HepG2 (cell line): ENCODE measurements at regions not wholly inside any gene's neighbourhood (a gene's known extent, or its start where the extent isn't known, plus 50 kb on each side); places are given as distances from the start of the nearest gene placed in this dataset.

Source experiments
- ATAC-seq: fragments of 200-7000 bp; cut with Tn5 transposase; 3 replicates; pipeline ENCODE4 v1.9.1; 2020; ENCODE audit warnings: mild to moderate bottlenecking, moderate library complexity
- BruUV-seq: library from RNA; stranded (reverse); fragments of 400-500 nt; replicated peaks from 2 replicates; lab custom pipeline; 2021; lab: Mats Ljungman, UMichigan
- CTCF ChIA-PET: fragments of 300-600 bp; formaldehyde crosslinking; extraction: SDS; loops from one replicate; lab custom pipeline; 2021; ENCODE audit warnings: low total read pairs, inconsistent platforms, low intra/inter-chr PET ratio; lab: Yijun Ruan, JAX
- POLR2A ChIA-PET: fragments of 350-600 bp; sonication (Branson Sonifier 250); formaldehyde crosslinking; loops from one replicate; lab custom pipeline; 2020; ENCODE audit warnings: antibody characterized with exemption, inconsistent platforms; lab: Yijun Ruan, JAX
- DNase-seq: peaks from one replicate; pipeline ENCODE4 v3.0.0-alpha.2; 2015; ENCODE audit warnings: low spot score
- FAIRE-seq: peaks from 3 replicates; lab custom pipeline; 2011; peaks lifted over from hg19 to GRCh38; lab: Jason Lieb, UNC
- H2AFZ ChIP-seq: one replicate; pipeline ENCODE4 v1.6.1; 2011; ENCODE audit warnings: low read length, inconsistent platforms
- H3K27ac ChIP-seq: fragments of 300-600 bp; 3 replicates; pipeline ENCODE4 v1.8.0; 2011; ENCODE audit warnings: mixed run types, mild to moderate bottlenecking, mixed read lengths, low read length, inconsistent platforms; ENCODE audit not compliant: insufficient read depth; ENCODE audit errors: extremely low read length
- H3K27me3 ChIP-seq, 2 experiments: fragments of 200-600 bp in 1 of 2; 2 replicates in 1 of 2; 3 replicates in 1 of 2; pipeline versions ENCODE4 v1.6.0 to v1.8.0; 2011; ENCODE audit warnings: low read length in 2 of 2, mild to moderate bottlenecking in 2 of 2, moderate library complexity in 2 of 2, inconsistent platforms in 1 of 2; ENCODE audit not compliant: insufficient read depth in 2 of 2, control insufficient read depth in 1 of 2
- H3K36me3 ChIP-seq, 2 experiments: fragments of 200-600 bp in 1 of 2; replicated peaks in 1 of 2; 2 replicates in 1 of 2; 3 replicates in 1 of 2; pipeline versions ENCODE4 v1.5.1 to v1.8.0; 2011; ENCODE audit warnings: low read length in 2 of 2, inconsistent platforms in 1 of 2; ENCODE audit not compliant: insufficient read depth in 2 of 2, control insufficient read depth in 1 of 2
- H3K4me1 ChIP-seq: 2 replicates; pipeline ENCODE4 v1.5.1; 2012; ENCODE audit warnings: low read length, inconsistent platforms; ENCODE audit not compliant: insufficient read depth
- H3K4me2 ChIP-seq: 2 replicates; pipeline ENCODE4 v1.6.0; 2011; ENCODE audit warnings: low read depth, low read length, inconsistent platforms
- H3K4me3 ChIP-seq, 3 experiments: fragments of 200-600 bp in 1 of 3; sonication (generic), shearing (Covaris generic) in 1 of 3; replicated peaks in 1 of 3; 2 replicates each; pipeline ENCODE4 v1.5.1; 2011 to 2016; ENCODE audit warnings: low read length in 3 of 3, inconsistent platforms in 2 of 3, low read depth in 2 of 3, mild to moderate bottlenecking in 2 of 3, control low read depth in 1 of 3, mixed read lengths in 1 of 3; ENCODE audit not compliant: insufficient read depth in 1 of 3
- H3K79me2 ChIP-seq: one replicate; pipeline ENCODE4 v1.6.1; 2011; ENCODE audit warnings: low read length, inconsistent platforms; ENCODE audit not compliant: insufficient read depth
- H3K9ac ChIP-seq: 2 replicates; pipeline ENCODE4 v1.6.0; 2011; ENCODE audit warnings: mild to moderate bottlenecking, low read depth, low read length, inconsistent platforms; ENCODE audit not compliant: insufficient read depth
- H3K9me3 ChIP-seq: 2 replicates; pipeline ENCODE4 v1.5.1; 2012; ENCODE audit warnings: mild to moderate bottlenecking, low read length
- H4K20me1 ChIP-seq: 2 replicates; pipeline ENCODE4 v1.6.0; 2011; ENCODE audit warnings: inconsistent platforms, mild to moderate bottlenecking, low read length, moderate library complexity; ENCODE audit not compliant: insufficient read depth
- HIVEP1 ChIP-seq: sonication (generic); formaldehyde crosslinking; IDR thresholded peaks from 2 replicates; pipeline ENCODE4 v1.4.0; 2020; ENCODE audit warnings: mild to moderate bottlenecking, missing genetic modification reagents
- ONECUT2 ChIP-seq: sonication (generic); formaldehyde crosslinking; IDR thresholded peaks from 2 replicates; pipeline ENCODE4 v1.4.0; 2020; ENCODE audit warnings: missing genetic modification reagents
- REXO4 ChIP-seq: sonication (generic); formaldehyde crosslinking; IDR thresholded peaks from 2 replicates; pipeline ENCODE4 v1.8.0; 2022; ENCODE audit warnings: missing genetic modification reagents, mild to moderate bottlenecking, borderline replicate concordance
- SP2 ChIP-seq: sonication (generic); formaldehyde crosslinking; IDR thresholded peaks from 2 replicates; pipeline ENCODE4 v1.5.1; 2020; ENCODE audit warnings: mild to moderate bottlenecking, missing genetic modification reagents
- STAG1 ChIP-seq: sonication (generic); formaldehyde crosslinking; IDR thresholded peaks from 2 replicates; pipeline ENCODE4 v1.4.0; 2020; ENCODE audit warnings: missing genetic modification reagents
- ZFP90 ChIP-seq: sonication (generic); formaldehyde crosslinking; IDR thresholded peaks from 2 replicates; pipeline ENCODE4 v1.8.0; 2022; ENCODE audit warnings: missing genetic modification reagents, mild to moderate bottlenecking, inconsistent platforms, borderline replicate concordance
- ZNF138 ChIP-seq: sonication (generic); formaldehyde crosslinking; IDR thresholded peaks from 2 replicates; pipeline ENCODE4 v1.5.0; 2020; ENCODE audit warnings: mild to moderate bottlenecking, low read depth, missing genetic modification reagents
- in situ Hi-C: cut with HindIII; loops from 2 replicates; pipeline ENCODE4 v1.10.0; 2017; ENCODE audit warnings: low pct_unique_long_range_greater_than_20kb; ENCODE audit not compliant: extremely low pct_ligation_motif_present
- intact Hi-C: fragments of 100-400 bp; cut with micrococcal nuclease; formaldehyde crosslinking; loops from one replicate; pipeline ENCODE4 v1.10.0; 2022; ENCODE audit not compliant: unreplicated experiment
- TF ChIP-seq, protein P1 (sequence below): sonication (generic); formaldehyde crosslinking; conservative IDR thresholded peaks from 2 replicates; pipeline ENCODE4 v1.4.0; 2020; ENCODE audit warnings: missing genetic modification reagents
- TF ChIP-seq, protein P2 (sequence below): sonication (generic); formaldehyde crosslinking; IDR thresholded peaks from 2 replicates; pipeline ENCODE4 v1.4.0; 2020; ENCODE audit warnings: missing genetic modification reagents, borderline replicate concordance
- TF ChIP-seq, protein P3 (sequence below): sonication (generic); formaldehyde crosslinking; IDR thresholded peaks from 2 replicates; pipeline ENCODE4 v1.5.0; 2020; ENCODE audit warnings: mild to moderate bottlenecking, missing genetic modification reagents, moderate library complexity
- TF ChIP-seq, protein P4 (sequence below): sonication (generic); formaldehyde crosslinking; IDR thresholded peaks from 2 replicates; pipeline ENCODE4 v1.8.0; 2022; ENCODE audit warnings: mild to moderate bottlenecking, missing genetic modification reagents; ENCODE audit not compliant: insufficient replicate concordance

DNA sequence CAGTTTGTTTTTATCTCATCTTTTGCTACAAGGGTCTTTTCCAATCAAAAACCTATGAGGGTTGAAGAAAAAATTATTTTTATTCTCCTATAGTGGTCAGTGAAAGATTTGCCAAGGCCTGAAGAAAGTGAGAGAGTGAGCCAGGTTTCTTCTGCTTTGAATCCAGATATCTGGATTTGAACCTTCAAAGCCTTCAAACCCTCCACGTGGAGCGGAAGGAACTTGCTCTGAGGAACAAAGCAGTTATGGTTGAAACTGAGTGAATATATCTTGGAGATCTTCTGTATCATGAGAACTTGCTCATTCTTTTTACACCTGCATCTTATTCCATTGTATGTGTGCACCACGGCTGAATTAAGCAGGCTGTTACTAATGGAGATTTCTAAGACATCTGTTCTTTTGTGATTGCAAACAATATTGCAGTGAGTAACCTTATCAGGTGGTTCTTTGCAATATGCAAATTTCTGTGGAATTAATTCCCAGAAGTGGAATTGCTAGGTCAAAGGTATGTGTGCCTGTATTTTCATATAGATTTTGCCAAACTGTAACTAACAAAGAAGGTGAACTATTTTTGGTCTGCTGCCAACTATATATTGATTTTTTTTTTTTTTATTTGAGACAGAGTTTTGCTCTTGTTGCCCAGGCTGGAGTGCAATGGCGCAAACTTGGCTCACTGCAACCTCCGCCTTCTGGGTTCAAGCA lies 147.9 kb downstream of the B3GNT2 start (continued):
- no peak for TF ChIP-seq ZNF138 (CRISPR knock-in tag)
- TF ChIP-seq ZFP90 (CRISPR knock-in tag) = no peak
- TF ChIP-seq ONECUT2 (CRISPR knock-in tag) = peak; percentile 78
- TF ChIP-seq, protein P1, sequence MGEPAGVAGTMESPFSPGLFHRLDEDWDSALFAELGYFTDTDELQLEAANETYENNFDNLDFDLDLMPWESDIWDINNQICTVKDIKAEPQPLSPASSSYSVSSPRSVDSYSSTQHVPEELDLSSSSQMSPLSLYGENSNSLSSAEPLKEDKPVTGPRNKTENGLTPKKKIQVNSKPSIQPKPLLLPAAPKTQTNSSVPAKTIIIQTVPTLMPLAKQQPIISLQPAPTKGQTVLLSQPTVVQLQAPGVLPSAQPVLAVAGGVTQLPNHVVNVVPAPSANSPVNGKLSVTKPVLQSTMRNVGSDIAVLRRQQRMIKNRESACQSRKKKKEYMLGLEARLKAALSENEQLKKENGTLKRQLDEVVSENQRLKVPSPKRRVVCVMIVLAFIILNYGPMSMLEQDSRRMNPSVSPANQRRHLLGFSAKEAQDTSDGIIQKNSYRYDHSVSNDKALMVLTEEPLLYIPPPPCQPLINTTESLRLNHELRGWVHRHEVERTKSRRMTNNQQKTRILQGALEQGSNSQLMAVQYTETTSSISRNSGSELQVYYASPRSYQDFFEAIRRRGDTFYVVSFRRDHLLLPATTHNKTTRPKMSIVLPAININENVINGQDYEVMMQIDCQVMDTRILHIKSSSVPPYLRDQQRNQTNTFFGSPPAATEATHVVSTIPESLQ (CRISPR knock-in tag) = no peak
- TF ChIP-seq REXO4 = no peak

DNA sequence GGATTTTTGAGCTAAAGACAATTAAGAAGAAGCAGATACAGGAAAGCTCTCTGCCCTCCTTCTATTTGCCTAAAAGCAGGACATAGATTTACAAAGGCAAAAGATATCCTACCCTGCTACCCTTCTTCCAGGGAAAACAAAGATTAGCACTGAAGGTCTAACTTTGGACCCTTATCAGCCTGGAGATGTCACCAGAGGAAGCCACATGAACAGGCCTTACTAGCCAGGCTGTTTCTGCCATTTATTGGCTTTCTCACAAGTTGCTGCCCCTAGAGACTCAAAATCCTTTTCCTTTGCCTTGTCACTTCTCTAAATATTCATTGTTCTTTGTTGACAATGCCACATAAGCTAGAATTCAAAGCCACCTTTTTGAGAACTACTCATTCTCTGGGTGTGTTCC lies 147.3 kb downstream of the B3GNT2 start:
- peak; percentile 61 for ATAC-seq
- ChIA-PET CTCF (no interaction called here), POLR2A (no interaction called here)
- no TSS peak for BruUV-seq
- in situ Hi-C loops = no loop called here
- Histone ChIP-seq H3K4me1 (peaks cover 10% of the 10 kb centered on the region; the same call in 1 of the 2 replicates), H3K36me3 (no peaks in the 10 kb centered on the region), H3K9me3 (no peaks in the 10 kb centered on the region), H3K27me3 (no peaks in the 10 kb centered on the region), H4K20me1 (no peaks in the 10 kb centered on the region), H2AFZ (no peak overlapping the region), H3K79me2 (no peaks in the 10 kb centered on the region), H3K9ac (no peak overlapping the region), H3K4me3 (no peak overlapping the region), H3K4me2 (no peak overlapping the region), H3K27ac (no peak overlapping the region)
- peak; percentile 36 for FAIRE-seq
- no peak for DNase-seq
- TF ChIP-seq, protein P2, sequence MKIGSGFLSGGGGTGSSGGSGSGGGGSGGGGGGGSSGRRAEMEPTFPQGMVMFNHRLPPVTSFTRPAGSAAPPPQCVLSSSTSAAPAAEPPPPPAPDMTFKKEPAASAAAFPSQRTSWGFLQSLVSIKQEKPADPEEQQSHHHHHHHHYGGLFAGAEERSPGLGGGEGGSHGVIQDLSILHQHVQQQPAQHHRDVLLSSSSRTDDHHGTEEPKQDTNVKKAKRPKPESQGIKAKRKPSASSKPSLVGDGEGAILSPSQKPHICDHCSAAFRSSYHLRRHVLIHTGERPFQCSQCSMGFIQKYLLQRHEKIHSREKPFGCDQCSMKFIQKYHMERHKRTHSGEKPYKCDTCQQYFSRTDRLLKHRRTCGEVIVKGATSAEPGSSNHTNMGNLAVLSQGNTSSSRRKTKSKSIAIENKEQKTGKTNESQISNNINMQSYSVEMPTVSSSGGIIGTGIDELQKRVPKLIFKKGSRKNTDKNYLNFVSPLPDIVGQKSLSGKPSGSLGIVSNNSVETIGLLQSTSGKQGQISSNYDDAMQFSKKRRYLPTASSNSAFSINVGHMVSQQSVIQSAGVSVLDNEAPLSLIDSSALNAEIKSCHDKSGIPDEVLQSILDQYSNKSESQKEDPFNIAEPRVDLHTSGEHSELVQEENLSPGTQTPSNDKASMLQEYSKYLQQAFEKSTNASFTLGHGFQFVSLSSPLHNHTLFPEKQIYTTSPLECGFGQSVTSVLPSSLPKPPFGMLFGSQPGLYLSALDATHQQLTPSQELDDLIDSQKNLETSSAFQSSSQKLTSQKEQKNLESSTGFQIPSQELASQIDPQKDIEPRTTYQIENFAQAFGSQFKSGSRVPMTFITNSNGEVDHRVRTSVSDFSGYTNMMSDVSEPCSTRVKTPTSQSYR (CRISPR knock-in tag) = no peak
- TF ChIP-seq, protein P3, sequence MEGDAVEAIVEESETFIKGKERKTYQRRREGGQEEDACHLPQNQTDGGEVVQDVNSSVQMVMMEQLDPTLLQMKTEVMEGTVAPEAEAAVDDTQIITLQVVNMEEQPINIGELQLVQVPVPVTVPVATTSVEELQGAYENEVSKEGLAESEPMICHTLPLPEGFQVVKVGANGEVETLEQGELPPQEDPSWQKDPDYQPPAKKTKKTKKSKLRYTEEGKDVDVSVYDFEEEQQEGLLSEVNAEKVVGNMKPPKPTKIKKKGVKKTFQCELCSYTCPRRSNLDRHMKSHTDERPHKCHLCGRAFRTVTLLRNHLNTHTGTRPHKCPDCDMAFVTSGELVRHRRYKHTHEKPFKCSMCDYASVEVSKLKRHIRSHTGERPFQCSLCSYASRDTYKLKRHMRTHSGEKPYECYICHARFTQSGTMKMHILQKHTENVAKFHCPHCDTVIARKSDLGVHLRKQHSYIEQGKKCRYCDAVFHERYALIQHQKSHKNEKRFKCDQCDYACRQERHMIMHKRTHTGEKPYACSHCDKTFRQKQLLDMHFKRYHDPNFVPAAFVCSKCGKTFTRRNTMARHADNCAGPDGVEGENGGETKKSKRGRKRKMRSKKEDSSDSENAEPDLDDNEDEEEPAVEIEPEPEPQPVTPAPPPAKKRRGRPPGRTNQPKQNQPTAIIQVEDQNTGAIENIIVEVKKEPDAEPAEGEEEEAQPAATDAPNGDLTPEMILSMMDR (CRISPR knock-in tag) = peak; percentile 42
- TF ChIP-seq SP2 (CRISPR knock-in tag) (no peak), HIVEP1 (CRISPR knock-in tag) (no peak), STAG1 (CRISPR knock-in tag) (peak; percentile 28)
- TF ChIP-seq, protein P4, sequence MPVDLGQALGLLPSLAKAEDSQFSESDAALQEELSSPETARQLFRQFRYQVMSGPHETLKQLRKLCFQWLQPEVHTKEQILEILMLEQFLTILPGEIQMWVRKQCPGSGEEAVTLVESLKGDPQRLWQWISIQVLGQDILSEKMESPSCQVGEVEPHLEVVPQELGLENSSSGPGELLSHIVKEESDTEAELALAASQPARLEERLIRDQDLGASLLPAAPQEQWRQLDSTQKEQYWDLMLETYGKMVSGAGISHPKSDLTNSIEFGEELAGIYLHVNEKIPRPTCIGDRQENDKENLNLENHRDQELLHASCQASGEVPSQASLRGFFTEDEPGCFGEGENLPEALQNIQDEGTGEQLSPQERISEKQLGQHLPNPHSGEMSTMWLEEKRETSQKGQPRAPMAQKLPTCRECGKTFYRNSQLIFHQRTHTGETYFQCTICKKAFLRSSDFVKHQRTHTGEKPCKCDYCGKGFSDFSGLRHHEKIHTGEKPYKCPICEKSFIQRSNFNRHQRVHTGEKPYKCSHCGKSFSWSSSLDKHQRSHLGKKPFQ (CRISPR knock-in tag) = no peak
- intact Hi-C loops = no loop called here
